Lower leg skin (tissue), 3 donors: ENCODE measurements at regions not wholly inside any gene's neighbourhood (a gene's known extent, or its start where the extent isn't known, plus 50 kb on each side); places are given as distances from the start of the nearest gene placed in this dataset.

Source experiments
- POLR2A ChIP-seq, 2 donors: fragments of 450-650 bp; IDR thresholded peaks; one replicate each; pipeline ENCODE4 v1.6.1; 2016 to 2017; ENCODE audit warnings: antibody characterized with exemption in 2 of 2, mild to moderate bottlenecking in 1 of 2, moderate library complexity in 1 of 2
- TF ChIP-seq, protein P1 (sequence below), 3 donors: fragments of 450-650 bp; IDR thresholded peaks; one replicate each; pipeline ENCODE4 v1.5.1; 2016; ENCODE audit warnings: antibody characterized with exemption in 3 of 3, mild to moderate bottlenecking in 3 of 3, moderate library complexity in 2 of 3

DNA sequence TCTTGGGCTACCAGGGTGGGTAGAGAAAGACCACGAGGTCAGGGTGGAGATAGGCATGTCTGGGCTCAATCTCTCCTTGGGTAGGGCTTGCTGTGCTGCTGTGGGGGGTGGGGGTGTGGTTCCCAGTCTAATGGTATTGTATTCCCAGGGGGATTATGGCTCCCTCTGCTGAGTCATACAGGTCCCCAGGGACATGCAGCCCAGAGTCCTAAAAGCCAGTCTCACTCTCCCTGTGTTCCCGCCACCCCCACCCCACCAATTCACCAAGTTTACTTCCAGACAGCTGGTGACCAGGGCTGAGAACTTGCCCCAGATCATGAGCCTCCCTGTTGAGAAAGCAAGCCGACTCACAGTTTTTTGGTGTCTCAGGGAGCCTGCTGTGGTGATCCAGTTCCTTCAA is 367.6 kb downstream of the C12orf75 start:
- TF ChIP-seq, protein P1, sequence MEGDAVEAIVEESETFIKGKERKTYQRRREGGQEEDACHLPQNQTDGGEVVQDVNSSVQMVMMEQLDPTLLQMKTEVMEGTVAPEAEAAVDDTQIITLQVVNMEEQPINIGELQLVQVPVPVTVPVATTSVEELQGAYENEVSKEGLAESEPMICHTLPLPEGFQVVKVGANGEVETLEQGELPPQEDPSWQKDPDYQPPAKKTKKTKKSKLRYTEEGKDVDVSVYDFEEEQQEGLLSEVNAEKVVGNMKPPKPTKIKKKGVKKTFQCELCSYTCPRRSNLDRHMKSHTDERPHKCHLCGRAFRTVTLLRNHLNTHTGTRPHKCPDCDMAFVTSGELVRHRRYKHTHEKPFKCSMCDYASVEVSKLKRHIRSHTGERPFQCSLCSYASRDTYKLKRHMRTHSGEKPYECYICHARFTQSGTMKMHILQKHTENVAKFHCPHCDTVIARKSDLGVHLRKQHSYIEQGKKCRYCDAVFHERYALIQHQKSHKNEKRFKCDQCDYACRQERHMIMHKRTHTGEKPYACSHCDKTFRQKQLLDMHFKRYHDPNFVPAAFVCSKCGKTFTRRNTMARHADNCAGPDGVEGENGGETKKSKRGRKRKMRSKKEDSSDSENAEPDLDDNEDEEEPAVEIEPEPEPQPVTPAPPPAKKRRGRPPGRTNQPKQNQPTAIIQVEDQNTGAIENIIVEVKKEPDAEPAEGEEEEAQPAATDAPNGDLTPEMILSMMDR (IDR thresholded peaks at IDR 0.05), result no peak
- no peak for TF ChIP-seq POLR2A (IDR thresholded peaks at IDR 0.05)
